Testis (tissue), 2 donors: ENCODE measurements at regions not wholly inside any gene's neighbourhood (a gene's known extent, or its start where the extent isn't known, plus 50 kb on each side); places are given as distances from the start of the nearest gene placed in this dataset.
"Not testable (repeated sequence)": the region's sequence is repeated elsewhere in the genome, so short reads cannot be mapped to it uniquely, and the experiment has no call there.

Experiments used
- DNase-seq: peaks from one replicate; pipeline ENCODE4 v3.0.0-alpha.2; 2019
- H3K27ac ChIP-seq, 2 donors: fragments of 200-600 bp; sonication (generic); one replicate each; pipeline ENCODE4 v1.5.1; 2019
- H3K27me3 ChIP-seq: fragments of 200-600 bp; sonication (generic); one replicate; pipeline ENCODE4 v1.5.1; 2019
- H3K36me3 ChIP-seq: fragments of 200-600 bp; sonication (generic); one replicate; pipeline ENCODE4 v1.5.1; 2017; ENCODE audit warnings: low read depth; ENCODE audit errors: missing control alignments
- H3K4me1 ChIP-seq: fragments of 200-600 bp; sonication (generic); one replicate; pipeline ENCODE4 v1.5.1; 2019
- H3K4me3 ChIP-seq, 2 donors: fragments of 200-600 bp; sonication (generic); one replicate each; pipeline ENCODE4 v1.5.1; 2017 to 2019
- H3K9me3 ChIP-seq: fragments of 200-600 bp; sonication (generic); one replicate; pipeline ENCODE4 v1.5.1; 2017
- POLR2A ChIP-seq: fragments of 450-650 bp; IDR thresholded peaks from one replicate; pipeline ENCODE4 v1.6.1; 2017; ENCODE audit warnings: antibody characterized with exemption, mild to moderate bottlenecking, moderate library complexity
- WGBS, 2 donors: methylation state at CpG; one replicate each; pipeline ENCODE4 v1.1.5; 2018; 5-methylcytosine and 5-hydroxymethylcytosine counted together
- intact Hi-C: fragments of 100-400 bp; cut with DNase I; formaldehyde crosslinking; loops from one replicate; pipeline ENCODE4 v1.15.1; 2023; ENCODE audit warnings: low total_unique reads
- TF ChIP-seq, protein P1 (sequence below), 3 experiments: fragments of 450-650 bp in 2 of 3; fragments of 200-600 bp in 1 of 3; sonication (generic) in 1 of 3; IDR thresholded peaks; one replicate each; pipeline ENCODE4 v1.5.1; 2016 to 2019; ENCODE audit warnings: antibody characterized with exemption in 3 of 3, mild to moderate bottlenecking in 2 of 3, moderate library complexity in 1 of 3

GRCh38 chr1:60615666-60616065 lies 466.7 kb upstream of the NFIA start:
- H3K27ac ChIP-seq = no peak overlapping the region
- H3K9me3 ChIP-seq = no peaks in the 10 kb centered on the region
- no peak for TF ChIP-seq POLR2A
- TF ChIP-seq, protein P1, sequence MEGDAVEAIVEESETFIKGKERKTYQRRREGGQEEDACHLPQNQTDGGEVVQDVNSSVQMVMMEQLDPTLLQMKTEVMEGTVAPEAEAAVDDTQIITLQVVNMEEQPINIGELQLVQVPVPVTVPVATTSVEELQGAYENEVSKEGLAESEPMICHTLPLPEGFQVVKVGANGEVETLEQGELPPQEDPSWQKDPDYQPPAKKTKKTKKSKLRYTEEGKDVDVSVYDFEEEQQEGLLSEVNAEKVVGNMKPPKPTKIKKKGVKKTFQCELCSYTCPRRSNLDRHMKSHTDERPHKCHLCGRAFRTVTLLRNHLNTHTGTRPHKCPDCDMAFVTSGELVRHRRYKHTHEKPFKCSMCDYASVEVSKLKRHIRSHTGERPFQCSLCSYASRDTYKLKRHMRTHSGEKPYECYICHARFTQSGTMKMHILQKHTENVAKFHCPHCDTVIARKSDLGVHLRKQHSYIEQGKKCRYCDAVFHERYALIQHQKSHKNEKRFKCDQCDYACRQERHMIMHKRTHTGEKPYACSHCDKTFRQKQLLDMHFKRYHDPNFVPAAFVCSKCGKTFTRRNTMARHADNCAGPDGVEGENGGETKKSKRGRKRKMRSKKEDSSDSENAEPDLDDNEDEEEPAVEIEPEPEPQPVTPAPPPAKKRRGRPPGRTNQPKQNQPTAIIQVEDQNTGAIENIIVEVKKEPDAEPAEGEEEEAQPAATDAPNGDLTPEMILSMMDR (IDR thresholded peaks at IDR 0.05) = no peak
- peaks cover 18% of the 10 kb centered on the region for H3K4me1 ChIP-seq
- H3K4me3 ChIP-seq = no peak overlapping the region
- H3K36me3 ChIP-seq = no peaks in the 10 kb centered on the region
- H3K27me3 ChIP-seq = no peaks in the 10 kb centered on the region
- 94 to 98% methylated on average over 3 of the region's 3 CpGs for WGBS, 2 donors
- no peak for DNase-seq
- intact Hi-C loops = no loop called here

- Histone ChIP-seq H3K4me1 (peaks cover 7% of the 10 kb centered on the region), H3K4me3 (no peak overlapping the region), H3K9me3 (no peaks in the 10 kb centered on the region), H3K27me3 (no peaks in the 10 kb centered on the region), H3K27ac (peak overlapping the region in 1 of 2 donors; percentile 48), H3K36me3 (no peaks in the 10 kb centered on the region)
- intact Hi-C loops = no loop called here
- no peak for TF ChIP-seq POLR2A
- TF ChIP-seq, protein P1 (IDR thresholded peaks at IDR 0.05) = no peak
- WGBS, 2 donors = 28 to 55% methylated on average over 4 of the region's 4 CpGs
- DNase-seq = peak; percentile 69
Observed at GRCh38 chr1:60612790-60613189, 469.6 kb upstream of the NFIA start.

DNA sequence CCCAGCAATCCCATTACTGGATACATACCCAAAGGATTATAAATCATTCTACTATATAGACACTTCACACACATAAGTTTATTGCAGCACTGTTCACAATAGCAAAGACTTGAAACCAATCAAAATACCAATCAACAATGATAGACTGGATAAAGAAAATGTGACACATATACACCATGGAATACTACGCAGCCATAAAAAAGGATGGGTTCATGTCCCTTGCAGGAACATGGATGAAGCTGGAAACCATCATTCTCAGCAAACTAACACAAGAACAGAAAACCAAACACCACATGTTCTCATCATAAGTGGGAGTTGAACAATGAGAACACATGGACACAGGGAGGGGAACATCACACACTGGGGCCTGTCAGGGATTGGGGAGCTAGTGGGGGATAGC lies 475.4 kb upstream of the NFIA start:
- H3K27me3 ChIP-seq, H3K4me1 ChIP-seq, H3K4me3 ChIP-seq, intact Hi-C loops, DNase-seq, H3K27ac ChIP-seq, H3K9me3 ChIP-seq, H3K36me3 ChIP-seq: not testable (repeated sequence)
- WGBS, 2 donors = 91 to 96% methylated on average over 1 of the region's 1 CpG

DNA sequence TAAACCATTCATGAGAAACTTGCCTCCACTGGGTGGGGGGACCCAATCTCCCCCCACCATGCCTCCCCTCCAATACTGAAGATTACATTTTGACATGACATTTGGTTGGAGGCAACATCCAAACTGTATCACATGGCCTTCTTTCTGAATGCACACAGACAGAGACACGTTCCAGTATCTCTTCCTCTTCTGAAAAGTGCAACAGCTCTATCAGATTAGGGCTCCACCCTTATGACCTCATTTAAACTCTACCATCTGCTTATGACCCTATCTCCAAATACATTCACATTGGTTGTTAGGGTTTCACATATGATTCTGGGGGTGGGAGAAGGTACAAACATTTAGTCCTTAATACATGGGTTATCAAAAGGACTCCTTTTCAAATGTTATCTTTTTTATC lies 481.8 kb upstream of the NFIA start:
- WGBS, 2 donors = 39 to 65% methylated on average over 1 of the region's 1 CpG

DNA sequence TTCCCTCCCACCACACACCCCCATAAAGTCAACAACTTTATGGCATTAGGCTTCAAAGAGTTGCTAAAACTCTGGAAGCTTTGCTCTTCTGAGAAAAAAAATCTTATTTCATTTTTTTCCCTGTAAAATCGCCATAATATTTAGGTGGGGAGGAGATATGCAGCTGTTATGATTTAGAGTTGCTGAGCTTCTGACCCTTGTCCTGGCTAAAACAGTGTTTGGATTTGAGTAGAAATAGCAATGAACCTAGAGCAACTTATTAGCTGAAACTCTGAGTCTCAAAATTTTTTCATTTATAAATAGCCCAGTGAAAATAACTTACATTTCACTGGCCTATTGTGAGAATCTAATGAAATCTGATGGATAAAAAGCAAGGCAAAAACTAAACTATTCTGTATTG lies 482.8 kb upstream of the NFIA start:
- Histone ChIP-seq H3K4me1 (peaks cover 24% of the 10 kb centered on the region), H3K9me3 (no peaks in the 10 kb centered on the region), H3K4me3 (no peak overlapping the region), H3K27me3 (no peaks in the 10 kb centered on the region), H3K27ac (no peak overlapping the region), H3K36me3 (no peaks in the 10 kb centered on the region)
- TF ChIP-seq POLR2A = no peak
- TF ChIP-seq, protein P1 (IDR thresholded peaks at IDR 0.05) = no peak
- WGBS, 2 donors = 41 to 46% methylated on average over 1 of the region's 1 CpG
- intact Hi-C loops = no loop called here
- DNase-seq = no peak

More for the DNA sequence above, 481.8 kb upstream of the NFIA start:
- peak overlapping the region; percentile 8 to 15 for H3K27ac ChIP-seq
- no peaks in the 10 kb centered on the region for H3K27me3 ChIP-seq
- no peaks in the 10 kb centered on the region for H3K9me3 ChIP-seq
- H3K4me1 ChIP-seq = peaks cover 24% of the 10 kb centered on the region
- H3K4me3 ChIP-seq = no peak overlapping the region
- TF ChIP-seq, protein P1 (IDR thresholded peaks at IDR 0.05) = no peak
- TF ChIP-seq POLR2A = no peak
- no peak for DNase-seq
- no peaks in the 10 kb centered on the region for H3K36me3 ChIP-seq
- intact Hi-C loops = no loop called here
